CD4-positive, CD25-positive, alpha-beta regulatory T cell (primary cell): ENCODE measurements at regions not wholly inside any gene's neighbourhood (a gene's known extent, or its start where the extent isn't known, plus 50 kb on each side); places are given as distances from the start of the nearest gene placed in this dataset.
"Not testable (repeated sequence)": the region's sequence is repeated elsewhere in the genome, so short reads cannot be mapped to it uniquely, and the experiment has no call there.

Experiments
- ATAC-seq, 2 donors: fragments of 150-1000 bp; cut with Tn5 transposase; one replicate each; pipeline ENCODE4 v1.10.0; 2021; ENCODE audit warnings: low read depth in 2 of 2, moderate number of reproducible peaks in 2 of 2, moderate library complexity in 1 of 2
- DNase-seq, 3 donors: peaks; one replicate each; pipeline versions ENCODE4 v3.0.0 to v3.0.0-alpha.2; 2012 to 2022; ENCODE audit warnings: mixed read lengths in 1 of 3
- H3K27ac ChIP-seq: one replicate; pipeline ENCODE4 v1.7.0; 2013; ENCODE audit warnings: mild to moderate bottlenecking, low read length; ENCODE audit not compliant: insufficient read depth, poor library complexity, severe bottlenecking
- H3K27me3 ChIP-seq: one replicate; pipeline ENCODE4 v1.7.0; 2013; ENCODE audit warnings: low read length; ENCODE audit not compliant: control insufficient read depth, insufficient read depth
- H3K36me3 ChIP-seq: one replicate; pipeline ENCODE4 v1.7.0; 2013; ENCODE audit warnings: mild to moderate bottlenecking, low read length, moderate library complexity; ENCODE audit not compliant: control insufficient read depth, insufficient read depth
- H3K4me1 ChIP-seq: 2 replicates; pipeline ENCODE4 v1.7.0; 2013; ENCODE audit warnings: mild to moderate bottlenecking, low read length; ENCODE audit not compliant: insufficient read depth, control insufficient read depth, poor library complexity, severe bottlenecking
- H3K4me3 ChIP-seq: one replicate; pipeline ENCODE4 v1.7.0; 2013; ENCODE audit warnings: low read depth, mild to moderate bottlenecking, low read length, moderate library complexity
- H3K9me3 ChIP-seq, 2 experiments: 1 replicate in 1 of 2; 2 replicates in 1 of 2; pipeline ENCODE4 v1.7.0; 2013; ENCODE audit warnings: low read length in 2 of 2, mild to moderate bottlenecking in 1 of 2, moderate library complexity in 1 of 2; ENCODE audit not compliant: control insufficient read depth in 2 of 2
- H3K27ac Mint-ChIP-seq, 3 donors: one replicate each; pipeline ENCODE4 v1.8.0; 2020 to 2022; ENCODE audit warnings: mild to moderate bottlenecking in 3 of 3, mixed read lengths in 3 of 3, moderate library complexity in 2 of 3
- H3K27me3 Mint-ChIP-seq: one replicate; pipeline ENCODE4 v1.8.0; 2022; ENCODE audit warnings: mild to moderate bottlenecking, mixed read lengths
- H3K36me3 Mint-ChIP-seq: one replicate; pipeline ENCODE4 v1.8.0; 2020; ENCODE audit warnings: mixed read lengths
- H3K4me1 Mint-ChIP-seq, 4 donors: one replicate each; pipeline ENCODE4 v1.8.0; 2020 to 2022; ENCODE audit warnings: mixed read lengths in 4 of 4, mild to moderate bottlenecking in 1 of 4
- H3K4me3 Mint-ChIP-seq, 4 donors: one replicate each; pipeline ENCODE4 v1.8.0; 2020 to 2022; ENCODE audit warnings: mild to moderate bottlenecking in 4 of 4, mixed read lengths in 4 of 4, moderate library complexity in 3 of 4
- H3K9me3 Mint-ChIP-seq, 7 donors: one replicate each; pipeline ENCODE4 v1.8.0; 2020 to 2022; ENCODE audit warnings: mixed read lengths in 7 of 7, mild to moderate bottlenecking in 3 of 7, moderate library complexity in 2 of 7

- H3K4me1 Mint-ChIP-seq, result no peaks in the 10 kb centered on the region
- Histone ChIP-seq H3K36me3 (no peaks in the 10 kb centered on the region), H3K4me3 (no peak overlapping the region), H3K27ac (no peak overlapping the region), H3K27me3 (no peaks in the 10 kb centered on the region), H3K4me1 (no peaks in the 10 kb centered on the region), H3K9me3 (no peaks in the 10 kb centered on the region)
- ATAC-seq (no peak), DNase-seq (no peak)
- peaks cover 0 to 13% (median 0%) of the 10 kb centered on the region in 7 donors for H3K9me3 Mint-ChIP-seq
- H3K4me3 Mint-ChIP-seq, result no peak overlapping the region
- no peaks in the 10 kb centered on the region for H3K36me3 Mint-ChIP-seq
- no peaks in the 10 kb centered on the region for H3K27me3 Mint-ChIP-seq
- no peak overlapping the region for H3K27ac Mint-ChIP-seq
Observed at GRCh38 chrX:117607561-117607960, 509.0 kb downstream of the KLHL13 start.

GRCh38 chrX:117606101-117606500 is 510.5 kb downstream of the KLHL13 start:
- not testable (repeated sequence) for H3K27me3 Mint-ChIP-seq, H3K4me3 ChIP-seq, H3K36me3 ChIP-seq, H3K9me3 ChIP-seq, H3K27ac ChIP-seq, H3K36me3 Mint-ChIP-seq, H3K27ac Mint-ChIP-seq, H3K4me3 Mint-ChIP-seq, H3K27me3 ChIP-seq, H3K4me1 Mint-ChIP-seq, DNase-seq, ATAC-seq, H3K4me1 ChIP-seq
- H3K9me3 Mint-ChIP-seq, result peaks cover 0 to 14% (median 0%) of the 10 kb centered on the region in 7 donors

GRCh38 chrX:117570160-117570559 is 546.5 kb downstream of the KLHL13 start:
- H3K27ac ChIP-seq, result no peak overlapping the region
- DNase-seq (no peak), ATAC-seq (no peak)
- Mint-ChIP-seq H3K27ac (no peak overlapping the region), H3K9me3 (peaks cover 0 to 15% (median 4%) of the 10 kb centered on the region in 7 donors), H3K27me3 (no peaks in the 10 kb centered on the region), H3K36me3 (no peaks in the 10 kb centered on the region), H3K4me1 (no peaks in the 10 kb centered on the region), H3K4me3 (no peak overlapping the region)
- H3K9me3 ChIP-seq, result peaks cover 0 to 4% of the 10 kb centered on the region in 2 experiments
- H3K4me1 ChIP-seq, result no peaks in the 10 kb centered on the region
- no peak overlapping the region for H3K4me3 ChIP-seq
- no peaks in the 10 kb centered on the region for H3K27me3 ChIP-seq
- H3K36me3 ChIP-seq, result no peaks in the 10 kb centered on the region

GRCh38 chrX:117568238-117568637 is 548.4 kb downstream of the KLHL13 start:
- ATAC-seq (no peak), DNase-seq (no peak)
- Histone ChIP-seq H3K4me3 (no peak overlapping the region), H3K36me3 (no peaks in the 10 kb centered on the region), H3K9me3 (peaks cover 0 to 4% of the 10 kb centered on the region in 2 experiments), H3K27me3 (no peaks in the 10 kb centered on the region), H3K27ac (no peak overlapping the region), H3K4me1 (no peaks in the 10 kb centered on the region)
- Mint-ChIP-seq H3K27ac (no peak overlapping the region), H3K27me3 (no peaks in the 10 kb centered on the region), H3K4me1 (no peaks in the 10 kb centered on the region), H3K4me3 (no peak overlapping the region), H3K36me3 (no peaks in the 10 kb centered on the region), H3K9me3 (peaks cover 0 to 26% (median 9%) of the 10 kb centered on the region in 7 donors)

- no peaks in the 10 kb centered on the region for H3K27me3 ChIP-seq
- H3K4me3 Mint-ChIP-seq, result no peak overlapping the region
- no peak for ATAC-seq
Observed at GRCh38 chrX:117543885-117544284, 572.7 kb downstream of the KLHL13 start.

GRCh38 chrX:117539090-117539418 is 577.6 kb downstream of the KLHL13 start:
- Mint-ChIP-seq H3K27me3 (no peaks in the 10 kb centered on the region), H3K4me1 (no peaks in the 10 kb centered on the region), H3K9me3 (peaks cover 0 to 6% (median 0%) of the 10 kb centered on the region in 7 donors), H3K36me3 (no peaks in the 10 kb centered on the region), H3K27ac (peak overlapping the region in 1 of 3 donors; percentile 21), H3K4me3 (no peak overlapping the region)
- no peak for DNase-seq
- H3K27ac ChIP-seq, result no peak overlapping the region
- no peaks in the 10 kb centered on the region for H3K27me3 ChIP-seq
- H3K4me3 ChIP-seq, result no peak overlapping the region
- H3K4me1 ChIP-seq, result no peaks in the 10 kb centered on the region
- ATAC-seq, result no peak
- H3K9me3 ChIP-seq, result no peaks in the 10 kb centered on the region
- no peaks in the 10 kb centered on the region for H3K36me3 ChIP-seq

More at GRCh38 chrX:117543885-117544284, 572.7 kb downstream of the KLHL13 start:
- Histone ChIP-seq H3K36me3 (no peaks in the 10 kb centered on the region), H3K27ac (no peak overlapping the region), H3K4me1 (no peaks in the 10 kb centered on the region), H3K9me3 (no peaks in the 10 kb centered on the region), H3K4me3 (no peak overlapping the region)
- Mint-ChIP-seq H3K4me1 (no peaks in the 10 kb centered on the region), H3K27me3 (no peaks in the 10 kb centered on the region), H3K27ac (no peak overlapping the region), H3K36me3 (no peaks in the 10 kb centered on the region), H3K9me3 (peaks cover 0 to 6% (median 0%) of the 10 kb centered on the region in 7 donors)
- no peak for DNase-seq

GRCh38 chrX:117538178-117539089 is 578.2 kb downstream of the KLHL13 start:
- ATAC-seq (no peak), DNase-seq (no peak)
- H3K27me3 ChIP-seq, result no peaks in the 10 kb centered on the region
- Mint-ChIP-seq H3K4me1 (no peaks in the 10 kb centered on the region), H3K4me3 (no peak overlapping the region), H3K27me3 (no peaks in the 10 kb centered on the region), H3K27ac (peak overlapping the region in 1 of 3 donors; percentile 21), H3K9me3 (peaks cover 0 to 6% (median 0%) of the 10 kb centered on the region in 7 donors), H3K36me3 (no peaks in the 10 kb centered on the region)
- no peaks in the 10 kb centered on the region for H3K4me1 ChIP-seq
- no peak overlapping the region for H3K27ac ChIP-seq
- no peak overlapping the region for H3K4me3 ChIP-seq
- no peaks in the 10 kb centered on the region for H3K9me3 ChIP-seq
- H3K36me3 ChIP-seq, result no peaks in the 10 kb centered on the region

GRCh38 chrX:117532339-117532738 is 584.3 kb downstream of the KLHL13 start:
- Mint-ChIP-seq H3K4me3 (no peak overlapping the region), H3K27me3 (no peaks in the 10 kb centered on the region), H3K9me3 (peaks cover 0 to 6% (median 0%) of the 10 kb centered on the region in 7 donors), H3K36me3 (no peaks in the 10 kb centered on the region), H3K4me1 (no peaks in the 10 kb centered on the region), H3K27ac (no peak overlapping the region)
- Histone ChIP-seq H3K9me3 (no peaks in the 10 kb centered on the region), H3K36me3 (no peaks in the 10 kb centered on the region), H3K4me3 (no peak overlapping the region), H3K27ac (no peak overlapping the region), H3K4me1 (no peaks in the 10 kb centered on the region), H3K27me3 (no peaks in the 10 kb centered on the region)
- ATAC-seq, result no peak
- no peak for DNase-seq
